Esophagus muscularis mucosa (tissue), 4 donors: ENCODE measurements at regions not wholly inside any gene's neighbourhood (a gene's known extent, or its start where the extent isn't known, plus 50 kb on each side); places are given as distances from the start of the nearest gene placed in this dataset.

Experiments
- DNase-seq: peaks from one replicate; pipeline ENCODE4 v3.0.0-alpha.2; 2017; ENCODE audit errors: extremely low spot score
- H3K27ac ChIP-seq, 4 donors: fragments of 200-600 bp; sonication (generic); replicated peaks in 1 of 4; 1 replicate in 3 of 4; 2 replicates in 1 of 4; pipeline ENCODE4 v1.5.1; 2016 to 2019; ENCODE audit warnings: mild to moderate bottlenecking in 1 of 4
- H3K27me3 ChIP-seq, 4 donors: fragments of 200-600 bp; sonication (generic); one replicate each; pipeline versions ENCODE4 v1.5.1 to v1.6.0; 2016 to 2019
- H3K36me3 ChIP-seq, 4 donors: fragments of 200-600 bp; sonication (generic); one replicate each; pipeline ENCODE4 v1.5.1; 2016 to 2019
- H3K4me1 ChIP-seq, 4 donors: fragments of 200-600 bp; sonication (generic); one replicate each; pipeline ENCODE4 v1.5.1; 2016 to 2019
- H3K4me3 ChIP-seq, 4 donors: fragments of 200-600 bp; sonication (generic); 1 replicate in 2 of 4; 2 replicates in 2 of 4; pipeline ENCODE4 v1.5.1; 2016 to 2019; ENCODE audit warnings: mild to moderate bottlenecking in 4 of 4, moderate library complexity in 1 of 4
- H3K9me3 ChIP-seq, 4 donors: fragments of 200-600 bp; sonication (generic); 1 replicate in 3 of 4; 2 replicates in 1 of 4; pipeline ENCODE4 v1.5.1; 2016 to 2019
- EP300 ChIP-seq: sonication (generic); formaldehyde crosslinking; IDR thresholded peaks from one replicate; pipeline ENCODE4 v1.6.1; 2017; ENCODE audit warnings: antibody characterized with exemption
- POLR2A ChIP-seq: fragments of 450-650 bp; IDR thresholded peaks from one replicate; pipeline ENCODE4 v1.6.1; 2017; ENCODE audit warnings: antibody characterized with exemption, moderate library complexity, mild to moderate bottlenecking, low read depth
- POLR2AphosphoS5 ChIP-seq, 2 donors: sonication (generic); formaldehyde crosslinking; IDR thresholded peaks; one replicate each; pipeline ENCODE4 v1.6.1; 2017; ENCODE audit warnings: antibody characterized with exemption in 2 of 2
- WGBS: methylation state at CpG from one replicate; pipeline ENCODE4 v1.1.5; 2018; 5-methylcytosine and 5-hydroxymethylcytosine counted together
- intact Hi-C: fragments of 100-400 bp; cut with DNase I; formaldehyde crosslinking; loops from one replicate; pipeline ENCODE4 v1.15.1; 2023
- TF ChIP-seq, protein P1 (sequence below), 3 experiments: fragments of 200-600 bp in 2 of 3; fragments of 450-650 bp in 1 of 3; sonication (generic) in 2 of 3; IDR thresholded peaks; one replicate each; pipeline ENCODE4 v1.5.1; 2017 to 2019; ENCODE audit warnings: antibody characterized with exemption in 3 of 3, mild to moderate bottlenecking in 2 of 3, moderate library complexity in 1 of 3

- intact Hi-C loops: no loop called here
- Histone ChIP-seq H3K36me3 (no peaks in the 10 kb centered on the region), H3K27me3 (peaks cover 0 to 12% (median 0%) of the 10 kb centered on the region in 4 donors), H3K9me3 (no peaks in the 10 kb centered on the region), H3K27ac (no peak overlapping the region), H3K4me1 (no peaks in the 10 kb centered on the region), H3K4me3 (no peak overlapping the region)
- no peak for TF ChIP-seq POLR2AphosphoS5 (IDR thresholded peaks at IDR 0.05)
- TF ChIP-seq, protein P1, sequence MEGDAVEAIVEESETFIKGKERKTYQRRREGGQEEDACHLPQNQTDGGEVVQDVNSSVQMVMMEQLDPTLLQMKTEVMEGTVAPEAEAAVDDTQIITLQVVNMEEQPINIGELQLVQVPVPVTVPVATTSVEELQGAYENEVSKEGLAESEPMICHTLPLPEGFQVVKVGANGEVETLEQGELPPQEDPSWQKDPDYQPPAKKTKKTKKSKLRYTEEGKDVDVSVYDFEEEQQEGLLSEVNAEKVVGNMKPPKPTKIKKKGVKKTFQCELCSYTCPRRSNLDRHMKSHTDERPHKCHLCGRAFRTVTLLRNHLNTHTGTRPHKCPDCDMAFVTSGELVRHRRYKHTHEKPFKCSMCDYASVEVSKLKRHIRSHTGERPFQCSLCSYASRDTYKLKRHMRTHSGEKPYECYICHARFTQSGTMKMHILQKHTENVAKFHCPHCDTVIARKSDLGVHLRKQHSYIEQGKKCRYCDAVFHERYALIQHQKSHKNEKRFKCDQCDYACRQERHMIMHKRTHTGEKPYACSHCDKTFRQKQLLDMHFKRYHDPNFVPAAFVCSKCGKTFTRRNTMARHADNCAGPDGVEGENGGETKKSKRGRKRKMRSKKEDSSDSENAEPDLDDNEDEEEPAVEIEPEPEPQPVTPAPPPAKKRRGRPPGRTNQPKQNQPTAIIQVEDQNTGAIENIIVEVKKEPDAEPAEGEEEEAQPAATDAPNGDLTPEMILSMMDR (IDR thresholded peaks at IDR 0.05): no peak
- no peak for TF ChIP-seq POLR2A
- no peak for TF ChIP-seq EP300
- DNase-seq: no peak
- 83% methylated on average over 7 of the region's 7 CpGs for WGBS
Observed at GRCh38 chr17:79537061-79537460, 73.8 kb downstream of the RBFOX3 start.

DNA sequence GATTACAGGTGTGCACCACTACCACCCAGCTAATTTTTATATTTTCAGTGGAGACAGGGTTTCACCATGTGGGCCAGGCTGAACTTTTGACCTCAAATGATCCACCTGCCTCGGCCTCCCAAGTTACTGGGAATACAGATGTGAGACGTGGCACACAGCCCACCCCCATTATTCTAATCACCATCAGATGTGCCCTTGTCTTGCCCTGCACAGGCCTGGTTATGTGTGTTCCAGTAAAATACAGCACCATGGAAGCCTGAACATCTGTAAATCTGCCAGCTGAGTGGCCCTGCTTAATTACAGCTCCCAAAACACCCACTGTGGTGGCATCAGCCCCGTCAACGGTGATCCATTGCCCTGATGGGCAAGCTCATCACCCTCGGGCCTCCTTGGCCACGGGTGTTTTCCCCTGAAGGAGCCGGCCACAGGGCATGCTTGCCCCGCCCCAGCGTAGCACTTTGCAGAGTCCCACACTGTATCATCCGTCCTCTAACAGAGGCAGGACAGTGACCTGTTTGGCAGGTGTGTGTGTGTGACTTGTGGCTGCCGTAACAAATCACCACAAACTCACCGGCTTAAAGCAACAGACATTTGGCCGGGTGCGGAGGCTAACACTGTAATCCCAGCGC lies 74.5 kb downstream of the RBFOX3 start:
- 95% methylated on average over 8 of the region's 15 CpGs for WGBS
- Histone ChIP-seq H3K4me3 (no peak overlapping the region), H3K27me3 (peaks cover 0 to 18% (median 0%) of the 10 kb centered on the region in 4 donors), H3K9me3 (no peaks in the 10 kb centered on the region), H3K27ac (no peak overlapping the region), H3K36me3 (no peaks in the 10 kb centered on the region), H3K4me1 (no peaks in the 10 kb centered on the region)
- intact Hi-C loops: no loop called here
- DNase-seq: no peak
- TF ChIP-seq, protein P1 (IDR thresholded peaks at IDR 0.05): no peak

DNA sequence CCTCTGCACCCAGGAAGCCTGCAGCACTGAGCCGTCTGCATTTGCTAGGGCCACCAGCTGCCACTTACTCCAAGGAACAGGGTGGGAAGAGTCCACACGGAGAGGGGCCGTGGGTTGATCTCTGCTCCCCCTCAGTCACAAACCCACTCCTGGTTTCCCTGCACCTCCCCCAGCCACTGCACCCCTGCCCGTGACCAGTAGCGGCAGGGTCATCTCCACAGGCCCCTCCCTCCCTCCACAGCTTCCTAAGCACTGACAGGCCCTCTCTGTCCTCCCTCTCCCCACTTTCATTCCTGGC lies 75.2 kb downstream of the RBFOX3 start:
- Histone ChIP-seq H3K27me3 (peaks cover 0 to 24% (median 0%) of the 10 kb centered on the region in 4 donors), H3K36me3 (no peaks in the 10 kb centered on the region), H3K4me3 (no peak overlapping the region), H3K27ac (no peak overlapping the region), H3K4me1 (no peaks in the 10 kb centered on the region), H3K9me3 (no peaks in the 10 kb centered on the region)
- TF ChIP-seq POLR2AphosphoS5 (IDR thresholded peaks at IDR 0.05) (no peak), EP300 (no peak), POLR2A (no peak)
- TF ChIP-seq, protein P1 (IDR thresholded peaks at IDR 0.05): no peak
- WGBS: 83% methylated on average over 5 of the region's 5 CpGs
- intact Hi-C loops: no loop called here
- DNase-seq: no peak

DNA sequence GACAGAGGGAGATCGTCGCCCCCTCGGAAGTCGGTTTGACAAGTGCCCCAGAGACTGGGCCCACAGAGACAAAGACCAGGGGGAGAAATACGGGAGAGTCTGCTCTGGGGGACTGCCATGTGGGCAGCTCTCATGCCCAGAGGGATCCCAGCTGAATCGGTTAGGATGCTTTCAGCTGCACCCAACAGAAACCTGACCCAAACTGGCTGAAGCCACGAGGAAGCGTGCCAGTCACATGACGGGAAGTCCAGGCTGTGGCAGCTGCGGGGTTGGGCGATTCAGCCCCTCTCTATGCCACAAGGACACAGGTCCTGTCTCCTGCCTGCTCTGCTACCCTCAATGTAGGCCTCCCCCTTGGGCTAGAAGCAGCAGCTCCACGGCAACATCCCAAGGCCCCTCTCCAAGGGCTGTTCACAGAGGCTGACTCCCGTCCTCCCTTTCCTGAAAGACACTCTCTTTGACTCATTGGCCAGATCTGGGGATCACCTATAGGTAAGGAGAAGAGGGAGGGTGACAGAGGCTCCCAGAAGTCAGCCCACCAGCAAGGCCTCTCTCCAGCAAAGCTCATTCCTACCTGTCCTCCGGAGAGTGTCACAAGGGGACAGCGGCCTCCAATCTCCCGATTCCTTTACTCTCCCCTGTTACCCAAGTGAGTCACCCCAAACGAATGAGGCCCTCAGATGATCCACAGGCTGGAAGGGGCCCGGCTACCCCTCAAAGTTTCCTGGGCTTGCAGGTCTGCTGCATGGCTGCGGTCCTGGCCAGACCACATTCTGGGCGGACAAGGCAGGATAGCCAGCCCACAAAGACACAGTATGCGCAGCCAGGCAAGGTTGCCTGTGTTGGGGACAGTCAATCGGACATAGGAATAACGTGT lies 75.8 kb downstream of the RBFOX3 start:
- Histone ChIP-seq H3K27ac (no peak overlapping the region), H3K9me3 (no peaks in the 10 kb centered on the region), H3K36me3 (no peaks in the 10 kb centered on the region), H3K4me1 (no peaks in the 10 kb centered on the region), H3K4me3 (no peak overlapping the region), H3K27me3 (peaks cover 0 to 27% (median 0%) of the 10 kb centered on the region in 4 donors)
- TF ChIP-seq POLR2A (no peak), POLR2AphosphoS5 (IDR thresholded peaks at IDR 0.05) (no peak), EP300 (no peak)
- TF ChIP-seq, protein P1 (IDR thresholded peaks at IDR 0.05): no peak
- 71% methylated on average over 13 of the region's 23 CpGs for WGBS
- no peak for DNase-seq
- intact Hi-C loops: no loop called here
